ENCODE measurements at regions not wholly inside any gene's neighbourhood (a gene's known extent, or its start where the extent isn't known, plus 50 kb on each side); places are given as distances from the start of the nearest gene placed in this dataset.

GRCh38 chr14:56955745-56956144 lies 145.5 kb upstream of the OTX2 start:
- TF ChIP-seq POLR2A (IDR thresholded peaks at IDR 0.05; ENCODE audit: low read depth) (no peak), POLR2AphosphoS5 (IDR thresholded peaks at IDR 0.05) (no peak)
- TF ChIP-seq, protein P1, sequence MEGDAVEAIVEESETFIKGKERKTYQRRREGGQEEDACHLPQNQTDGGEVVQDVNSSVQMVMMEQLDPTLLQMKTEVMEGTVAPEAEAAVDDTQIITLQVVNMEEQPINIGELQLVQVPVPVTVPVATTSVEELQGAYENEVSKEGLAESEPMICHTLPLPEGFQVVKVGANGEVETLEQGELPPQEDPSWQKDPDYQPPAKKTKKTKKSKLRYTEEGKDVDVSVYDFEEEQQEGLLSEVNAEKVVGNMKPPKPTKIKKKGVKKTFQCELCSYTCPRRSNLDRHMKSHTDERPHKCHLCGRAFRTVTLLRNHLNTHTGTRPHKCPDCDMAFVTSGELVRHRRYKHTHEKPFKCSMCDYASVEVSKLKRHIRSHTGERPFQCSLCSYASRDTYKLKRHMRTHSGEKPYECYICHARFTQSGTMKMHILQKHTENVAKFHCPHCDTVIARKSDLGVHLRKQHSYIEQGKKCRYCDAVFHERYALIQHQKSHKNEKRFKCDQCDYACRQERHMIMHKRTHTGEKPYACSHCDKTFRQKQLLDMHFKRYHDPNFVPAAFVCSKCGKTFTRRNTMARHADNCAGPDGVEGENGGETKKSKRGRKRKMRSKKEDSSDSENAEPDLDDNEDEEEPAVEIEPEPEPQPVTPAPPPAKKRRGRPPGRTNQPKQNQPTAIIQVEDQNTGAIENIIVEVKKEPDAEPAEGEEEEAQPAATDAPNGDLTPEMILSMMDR (IDR thresholded peaks at IDR 0.05), result no peak
